Endothelial cell of umbilical vein (primary cell): ENCODE measurements at regions not wholly inside any gene's neighbourhood (a gene's known extent, or its start where the extent isn't known, plus 50 kb on each side); places are given as distances from the start of the nearest gene placed in this dataset.

Source experiments
- BruUV-seq: library from RNA; stranded (reverse); fragments of 400-500 nt; replicated peaks from 2 replicates; lab custom pipeline; 2021; lab: Mats Ljungman, UMichigan
- CTCF ChIA-PET: fragments of 300-600, 350-600 bp; sonication (Branson Sonifier 250); formaldehyde crosslinking; loops from one replicate; lab custom pipeline; 2021; ENCODE audit warnings: antibody characterized with exemption, inconsistent platforms; lab: Charles Lee
- POLR2A ChIA-PET: fragments of 300-600, 350-600 bp; sonication (Branson Sonifier 250); formaldehyde crosslinking; loops from one replicate; lab custom pipeline; 2021; ENCODE audit warnings: antibody characterized with exemption, inconsistent platforms; lab: Charles Lee
- DNase-seq: peaks from one replicate; pipeline ENCODE4 v3.0.0-alpha.2; 2011; ENCODE audit warnings: low read depth, low spot score
- FAIRE-seq: peaks from 2 replicates; lab custom pipeline; 2011; peaks lifted over from hg19 to GRCh38; lab: Jason Lieb, UNC
- H2AFZ ChIP-seq: 2 replicates; pipeline ENCODE4 v1.6.0; 2012; ENCODE audit warnings: low read depth, low read length, control low read depth, inconsistent platforms
- H3K27ac ChIP-seq: 2 replicates; pipeline ENCODE4 v1.5.1; 2011; ENCODE audit warnings: low read depth, mild to moderate bottlenecking, control low read depth, low read length, moderate library complexity; ENCODE audit not compliant: insufficient read depth
- H3K27me3 ChIP-seq, 2 experiments: 2 replicates each; pipeline versions ENCODE4 v1.6.0 to v1.6.1; 2011; ENCODE audit warnings: low read length in 2 of 2, mixed read lengths in 1 of 2; ENCODE audit not compliant: control insufficient read depth in 2 of 2, insufficient read depth in 2 of 2
- H3K36me3 ChIP-seq, 2 experiments: 2 replicates in 1 of 2; 3 replicates in 1 of 2; pipeline ENCODE4 v1.5.1; 2011; ENCODE audit warnings: low read length in 2 of 2, mild to moderate bottlenecking in 1 of 2, moderate library complexity in 1 of 2; ENCODE audit not compliant: control insufficient read depth in 2 of 2, insufficient read depth in 2 of 2; ENCODE audit errors: extremely low read depth in 1 of 2
- H3K4me1 ChIP-seq: 3 replicates; pipeline ENCODE4 v1.5.1; 2011; ENCODE audit warnings: mild to moderate bottlenecking, low read length; ENCODE audit not compliant: control insufficient read depth, insufficient read depth; ENCODE audit errors: extremely low read depth
- H3K4me2 ChIP-seq: 2 replicates; pipeline ENCODE4 v1.6.1; 2011; ENCODE audit warnings: low read length, control low read depth, mixed read lengths; ENCODE audit not compliant: insufficient read depth
- H3K4me3 ChIP-seq, 3 experiments: fragments of 200-600 bp in 1 of 3; sonication (generic), shearing (Covaris generic) in 1 of 3; replicated peaks in 1 of 3; 2 replicates each; pipeline ENCODE4 v1.5.1; 2011 to 2016; ENCODE audit warnings: control low read depth in 3 of 3, low read length in 3 of 3, mild to moderate bottlenecking in 2 of 3, inconsistent platforms in 1 of 3, low read depth in 1 of 3, moderate library complexity in 1 of 3; ENCODE audit not compliant: insufficient read depth in 1 of 3
- H3K79me2 ChIP-seq: 2 replicates; pipeline ENCODE4 v1.6.0; 2012; ENCODE audit warnings: low read length, inconsistent platforms; ENCODE audit not compliant: control insufficient read depth, insufficient read depth
- H3K9ac ChIP-seq: replicated peaks from 2 replicates; pipeline ENCODE3; 2011; ENCODE audit warnings: low read length, control low read depth; ENCODE audit not compliant: insufficient read depth; ENCODE audit errors: extremely low read depth
- H3K9me1 ChIP-seq: replicated peaks from 3 replicates; pipeline ENCODE4 v1.6.0; 2011; ENCODE audit warnings: mild to moderate bottlenecking, low read length; ENCODE audit not compliant: control insufficient read depth, insufficient read depth; ENCODE audit errors: extremely low read depth
- H3K9me3 ChIP-seq: replicated peaks from 2 replicates; pipeline ENCODE4 v1.5.1; 2012; ENCODE audit warnings: low read length, inconsistent platforms; ENCODE audit not compliant: control insufficient read depth, insufficient read depth
- H4K20me1 ChIP-seq: replicated peaks from 2 replicates; pipeline ENCODE3; 2011; ENCODE audit warnings: mild to moderate bottlenecking, low read length; ENCODE audit not compliant: control insufficient read depth, insufficient read depth; ENCODE audit errors: extremely low read depth
- EZH2 ChIP-seq: IDR thresholded peaks from 2 replicates; pipeline ENCODE4 v1.6.1; 2012; ENCODE audit warnings: borderline replicate concordance, low read depth, mild to moderate bottlenecking, moderate library complexity, low read length, inconsistent platforms; ENCODE audit not compliant: severe bottlenecking
- FOS ChIP-seq: IDR thresholded peaks from 2 replicates; pipeline ENCODE4 v1.6.1; 2011; ENCODE audit warnings: mild to moderate bottlenecking, low read length, moderate library complexity, borderline replicate concordance; ENCODE audit not compliant: insufficient read depth
- GATA2 ChIP-seq: IDR thresholded peaks from 2 replicates; pipeline ENCODE4 v1.7.0; 2011; ENCODE audit warnings: low read depth, mild to moderate bottlenecking, moderate library complexity, mixed read lengths, low read length; ENCODE audit not compliant: insufficient read length, insufficient read depth
- JUN ChIP-seq: IDR thresholded peaks from 2 replicates; pipeline ENCODE4 v1.6.1; 2011; ENCODE audit warnings: borderline replicate concordance, low read depth; ENCODE audit not compliant: insufficient read length, insufficient read depth
- MYC ChIP-seq: IDR thresholded peaks from one replicate; pipeline ENCODE4 v1.6.1; 2011; ENCODE audit warnings: mild to moderate bottlenecking, low read depth, low read length
- POLR2AphosphoS5 ChIP-seq: IDR thresholded peaks from 2 replicates; pipeline ENCODE4 v1.6.1; 2012; ENCODE audit warnings: low read depth, mild to moderate bottlenecking, control low read depth, low read length, moderate library complexity; ENCODE audit not compliant: insufficient read depth
- dilution Hi-C: fragments of 300-500 bp; cut with MboI; formaldehyde crosslinking; loops from one replicate; pipeline ENCODE4 v1.15.0; 2019; ENCODE audit warnings: low sequenced_read_pairs; ENCODE audit not compliant: extremely low pct_ligation_motif_present
- intact Hi-C: fragments of 100-400 bp; cut with micrococcal nuclease; formaldehyde crosslinking; loops from one replicate; pipeline ENCODE4 v1.10.0; 2022
- TF ChIP-seq, protein P1 (sequence below): IDR thresholded peaks from 2 replicates; pipeline ENCODE4 v1.6.1; 2011; ENCODE audit not compliant: insufficient read depth, insufficient read length
- TF ChIP-seq, protein P2 (sequence below), 2 donors: IDR thresholded peaks; 1 replicate in 1 of 2; 2 replicates in 1 of 2; pipeline ENCODE4 v1.5.1; 2011; ENCODE audit warnings: low read length in 2 of 2, mild to moderate bottlenecking in 2 of 2, moderate library complexity in 2 of 2, control low read depth in 1 of 2, inconsistent platforms in 1 of 2, low read depth in 1 of 2; ENCODE audit not compliant: insufficient read depth in 1 of 2; ENCODE audit errors: extremely low read depth in 1 of 2

DNA sequence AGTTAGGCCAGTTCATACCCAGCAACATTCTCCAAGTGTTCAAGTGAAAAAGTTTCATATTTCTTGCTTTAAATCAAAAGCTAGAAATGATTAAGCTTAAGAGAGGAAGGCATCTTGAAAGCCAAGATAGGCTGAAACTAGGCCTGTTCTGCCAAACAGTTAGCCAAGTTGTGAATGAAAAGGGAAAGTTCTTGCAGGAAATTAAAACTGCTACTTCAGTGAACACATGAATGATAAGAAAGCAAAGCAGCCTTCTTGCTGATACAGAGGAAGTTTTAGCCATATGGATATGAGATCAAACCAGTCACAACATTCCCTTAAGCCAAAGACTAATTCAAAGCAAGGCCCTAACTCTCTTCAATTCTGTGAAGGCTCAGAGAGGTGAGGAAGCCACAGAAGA lies 274.7 kb downstream of the TUSC7 start:
- FAIRE-seq, result no peak
- Histone ChIP-seq H3K27me3 (no peaks in the 10 kb centered on the region), H3K4me2 (no peak overlapping the region), H3K9me3 (no peaks in the 10 kb centered on the region), H4K20me1 (no peaks in the 10 kb centered on the region), H2AFZ (no peak overlapping the region), H3K9ac (no peak overlapping the region), H3K9me1 (no peaks in the 10 kb centered on the region), H3K36me3 (no peaks in the 10 kb centered on the region), H3K79me2 (no peaks in the 10 kb centered on the region), H3K4me1 (no peaks in the 10 kb centered on the region), H3K4me3 (no peak overlapping the region), H3K27ac (no peak overlapping the region)
- no peak for DNase-seq
- POLR2A ChIA-PET, result no interaction called here
- TF ChIP-seq POLR2AphosphoS5, result no peak
- no peak for TF ChIP-seq MYC
- TF ChIP-seq, protein P1, sequence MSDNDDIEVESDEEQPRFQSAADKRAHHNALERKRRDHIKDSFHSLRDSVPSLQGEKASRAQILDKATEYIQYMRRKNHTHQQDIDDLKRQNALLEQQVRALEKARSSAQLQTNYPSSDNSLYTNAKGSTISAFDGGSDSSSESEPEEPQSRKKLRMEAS, result no peak
- no TSS peak for BruUV-seq
- CTCF ChIA-PET, result no interaction called here
- dilution Hi-C loops (no loop called here), intact Hi-C loops (no loop called here)

- POLR2A ChIA-PET, result no interaction called here
- H4K20me1 ChIP-seq, result no peaks in the 10 kb centered on the region
- H3K4me3 ChIP-seq, result no peak overlapping the region
- intact Hi-C loops (no loop called here), dilution Hi-C loops (no loop called here)
- DNase-seq (no peak), FAIRE-seq (no peak)
- BruUV-seq, result no TSS peak
- no peaks in the 10 kb centered on the region for H3K27me3 ChIP-seq
- CTCF ChIA-PET, result no interaction called here
- no peak overlapping the region for H3K27ac ChIP-seq
- H3K9ac ChIP-seq, result no peak overlapping the region
- no peak for TF ChIP-seq GATA2
- no peak for TF ChIP-seq JUN
- TF ChIP-seq, protein P1, result no peak
- TF ChIP-seq MYC, result no peak
- no peak for TF ChIP-seq FOS
- no peak for TF ChIP-seq EZH2
- TF ChIP-seq, protein P2, sequence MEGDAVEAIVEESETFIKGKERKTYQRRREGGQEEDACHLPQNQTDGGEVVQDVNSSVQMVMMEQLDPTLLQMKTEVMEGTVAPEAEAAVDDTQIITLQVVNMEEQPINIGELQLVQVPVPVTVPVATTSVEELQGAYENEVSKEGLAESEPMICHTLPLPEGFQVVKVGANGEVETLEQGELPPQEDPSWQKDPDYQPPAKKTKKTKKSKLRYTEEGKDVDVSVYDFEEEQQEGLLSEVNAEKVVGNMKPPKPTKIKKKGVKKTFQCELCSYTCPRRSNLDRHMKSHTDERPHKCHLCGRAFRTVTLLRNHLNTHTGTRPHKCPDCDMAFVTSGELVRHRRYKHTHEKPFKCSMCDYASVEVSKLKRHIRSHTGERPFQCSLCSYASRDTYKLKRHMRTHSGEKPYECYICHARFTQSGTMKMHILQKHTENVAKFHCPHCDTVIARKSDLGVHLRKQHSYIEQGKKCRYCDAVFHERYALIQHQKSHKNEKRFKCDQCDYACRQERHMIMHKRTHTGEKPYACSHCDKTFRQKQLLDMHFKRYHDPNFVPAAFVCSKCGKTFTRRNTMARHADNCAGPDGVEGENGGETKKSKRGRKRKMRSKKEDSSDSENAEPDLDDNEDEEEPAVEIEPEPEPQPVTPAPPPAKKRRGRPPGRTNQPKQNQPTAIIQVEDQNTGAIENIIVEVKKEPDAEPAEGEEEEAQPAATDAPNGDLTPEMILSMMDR (IDR thresholded peaks at IDR 0.05; ENCODE audit: extremely low read depth in 1 of 2, insufficient read depth in 1 of 2, low read depth in 1 of 2, low read length in 2 of 2), result no peak
- H3K4me2 ChIP-seq, result no peak overlapping the region
- no peaks in the 10 kb centered on the region for H3K36me3 ChIP-seq
- H3K4me1 ChIP-seq, result no peaks in the 10 kb centered on the region
- H3K9me1 ChIP-seq, result no peaks in the 10 kb centered on the region
- no peaks in the 10 kb centered on the region for H3K9me3 ChIP-seq
- no peaks in the 10 kb centered on the region for H3K79me2 ChIP-seq
- no peak overlapping the region for H2AFZ ChIP-seq
Measured at GRCh38 chr3:116994351-116994879, 284.8 kb downstream of the TUSC7 start.
